ENCODE measurements at regions not wholly inside any gene's neighbourhood (a gene's known extent, or its start where the extent isn't known, plus 50 kb on each side); places are given as distances from the start of the nearest gene placed in this dataset.

DNA sequence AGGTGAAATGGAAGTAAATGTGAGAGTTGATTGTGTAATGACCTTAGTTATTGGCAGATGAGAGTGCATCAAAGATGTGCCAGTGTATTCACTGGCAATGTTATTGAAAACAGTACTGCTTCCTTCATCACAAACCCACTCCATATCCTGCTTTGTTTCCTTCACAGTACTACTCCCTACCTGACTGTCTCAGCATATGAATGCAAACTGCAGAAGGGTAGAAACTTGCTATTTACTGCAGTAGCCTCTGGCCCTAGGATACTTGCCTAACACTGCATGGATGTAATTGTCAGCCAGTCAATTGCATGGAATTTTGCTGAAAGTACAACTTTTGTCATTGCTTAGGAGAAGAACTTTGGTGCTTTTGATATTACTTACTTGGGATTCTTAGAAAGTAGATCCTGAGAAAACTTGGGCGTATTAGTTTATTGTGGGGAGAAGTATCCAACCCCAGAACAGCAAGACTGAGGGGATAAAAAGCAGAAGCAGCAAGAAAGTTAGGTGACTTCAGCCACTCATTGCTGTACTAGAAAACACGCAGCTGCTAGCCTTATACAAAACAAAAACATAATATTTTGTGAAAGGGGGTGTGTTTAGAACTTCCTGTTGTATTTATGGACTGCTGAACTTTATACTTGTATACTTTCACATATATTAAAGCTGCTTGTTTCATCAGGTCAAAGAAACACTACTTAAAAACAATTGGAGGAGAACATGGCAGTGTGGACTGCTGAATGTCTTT lies 219.0 kb downstream of the CCNG2 start:
- no peak for DNase-seq

DNA sequence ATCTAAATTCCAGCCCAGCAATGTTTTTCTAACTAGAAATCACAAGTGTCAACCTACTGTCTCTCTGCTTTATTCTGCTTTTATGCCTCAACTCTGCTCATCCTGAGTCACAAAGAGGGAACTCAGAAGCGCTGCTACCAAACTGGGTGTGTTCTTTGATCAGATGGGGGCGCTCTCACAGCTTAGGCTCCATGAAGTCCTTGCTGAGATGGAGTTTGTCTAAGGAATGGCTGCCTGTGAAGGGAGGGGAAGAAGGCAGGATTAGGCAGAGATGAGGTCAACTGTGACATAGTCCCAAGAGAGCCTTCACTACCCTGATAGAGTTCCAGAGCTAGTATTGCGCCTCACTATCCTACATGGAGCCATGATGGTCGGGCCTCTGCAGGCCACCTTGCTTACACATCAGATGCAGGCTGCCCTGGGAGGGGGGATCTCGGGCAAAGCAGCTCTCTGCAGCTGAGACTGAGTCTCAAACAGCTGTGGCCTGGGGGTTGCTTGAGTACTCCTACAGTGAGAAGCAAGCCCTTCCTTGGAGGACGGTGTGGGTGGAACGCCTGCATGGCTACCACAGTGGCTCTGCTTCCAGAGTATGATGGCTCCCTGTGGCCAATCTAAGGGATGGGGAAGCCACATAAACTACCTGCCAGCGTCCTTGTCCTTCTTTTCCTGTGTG lies 219.9 kb downstream of the CCNG2 start:
- DNase-seq, result no peak

DNA sequence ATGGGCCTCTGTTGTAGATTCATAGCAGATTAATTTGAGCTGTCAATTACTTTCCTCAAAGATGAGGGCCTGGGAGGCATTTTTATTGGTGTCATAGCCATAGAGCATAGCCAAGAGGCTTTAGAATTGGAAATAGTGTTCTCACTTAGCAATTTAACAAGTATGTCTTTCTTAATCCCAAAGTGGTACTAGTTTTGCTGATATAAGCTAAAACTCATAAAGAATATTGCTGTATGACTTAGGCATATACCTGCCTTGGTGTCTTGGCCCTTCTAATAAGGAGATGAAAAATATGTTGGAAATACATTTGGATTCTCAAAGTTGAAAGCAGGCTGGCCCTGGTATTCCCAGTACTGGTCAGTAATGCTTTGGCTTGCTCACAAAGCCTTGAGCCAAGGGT lies 221.5 kb upstream of the CXCL13 start:
- no peak for DNase-seq

GRCh38 chr4:77385124-77385969 lies 220.3 kb upstream of the CXCL13 start:
- peak; percentile 9 for DNase-seq

DNA sequence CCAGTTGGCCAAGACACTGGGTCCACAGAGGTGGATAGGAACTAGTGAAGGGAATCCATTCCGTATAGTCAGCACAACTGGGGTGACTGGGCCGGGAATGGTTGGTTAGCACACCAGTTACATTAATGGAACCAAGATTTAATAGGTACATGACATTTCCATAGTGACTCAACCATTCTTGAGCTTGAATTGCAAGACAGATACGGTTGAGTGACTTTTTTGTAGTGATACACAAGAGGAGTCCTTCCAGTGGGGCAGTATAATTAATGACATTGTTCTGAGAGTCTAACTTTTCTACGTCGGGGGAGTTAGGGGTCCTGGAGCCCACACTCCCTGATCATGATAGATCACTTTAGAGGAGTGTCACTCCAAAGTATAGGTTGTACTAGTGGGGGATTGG lies 211.6 kb upstream of the CXCL13 start:
- no peak for DNase-seq

GRCh38 chr4:77395481-77395880 lies 210.1 kb upstream of the CXCL13 start:
- no peak for DNase-seq

DNA sequence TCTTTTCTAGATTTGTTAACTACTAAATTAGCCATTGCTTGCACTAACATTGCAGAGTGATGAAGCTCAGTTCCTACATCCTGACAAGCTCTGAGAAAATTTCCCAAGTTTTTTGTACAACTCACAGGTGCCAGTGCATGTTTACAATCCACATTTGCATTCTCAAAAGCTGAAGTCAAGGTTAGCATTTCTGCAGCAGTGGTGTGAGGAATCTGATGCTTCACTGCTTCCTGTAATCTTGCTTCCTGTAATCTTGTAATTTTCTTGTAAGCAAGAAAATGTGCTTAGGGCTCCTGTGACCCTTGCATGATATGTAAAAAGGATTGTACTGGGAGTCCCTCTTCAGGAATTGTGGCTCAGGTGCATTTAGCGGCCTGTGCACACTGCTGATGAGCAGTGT lies 207.4 kb upstream of the CXCL13 start:
- DNase-seq, result no peak

GRCh38 chr4:77399831-77400230 lies 205.8 kb upstream of the CXCL13 start:
- DNase-seq, result no peak

DNA sequence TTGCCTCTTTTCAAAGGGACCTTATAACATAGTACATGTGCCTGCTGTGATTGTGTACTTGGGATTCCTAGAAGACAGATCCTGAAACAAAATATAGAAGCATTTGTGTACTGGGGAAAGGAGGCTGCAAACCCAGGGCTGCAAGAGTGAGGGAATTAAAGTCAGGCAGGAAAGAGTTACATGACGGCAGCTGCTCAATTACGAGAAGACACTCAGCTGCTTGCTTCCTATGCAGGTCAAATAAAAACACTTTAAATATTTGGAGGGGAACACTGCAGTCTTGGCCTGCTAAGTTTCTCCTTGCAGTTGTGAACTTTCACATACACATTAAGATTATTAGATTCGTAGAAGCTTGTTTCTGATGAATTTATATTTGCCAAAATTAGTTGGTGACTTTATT lies 191.9 kb upstream of the CXCL13 start:
- DNase-seq, result no peak

DNA sequence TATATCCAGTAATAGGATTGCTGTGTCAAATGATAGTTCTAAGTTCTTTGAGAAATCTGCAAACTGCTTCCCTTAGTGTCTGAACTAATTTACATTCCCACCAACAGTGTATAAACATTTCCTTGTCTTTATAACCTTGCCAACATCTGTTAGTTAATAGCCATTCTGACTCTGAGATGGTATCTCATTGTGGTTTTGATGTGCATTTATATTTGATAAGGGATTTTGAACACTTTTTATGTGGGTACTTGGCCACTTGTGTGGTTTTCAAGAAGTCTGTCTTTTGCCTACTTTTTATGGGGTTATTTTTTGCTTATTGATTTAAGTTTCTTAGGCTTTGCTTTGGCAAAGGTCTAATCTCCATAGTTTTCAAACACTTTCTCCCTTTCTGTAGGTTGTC lies 189.9 kb upstream of the CXCL13 start:
- no peak for DNase-seq

GRCh38 chr4:77418333-77418732 lies 187.3 kb upstream of the CXCL13 start:
- no peak for DNase-seq

- no peak for DNase-seq
Observed at GRCh38 chr4:77430847-77431246, 174.8 kb upstream of the CXCL13 start.

DNA sequence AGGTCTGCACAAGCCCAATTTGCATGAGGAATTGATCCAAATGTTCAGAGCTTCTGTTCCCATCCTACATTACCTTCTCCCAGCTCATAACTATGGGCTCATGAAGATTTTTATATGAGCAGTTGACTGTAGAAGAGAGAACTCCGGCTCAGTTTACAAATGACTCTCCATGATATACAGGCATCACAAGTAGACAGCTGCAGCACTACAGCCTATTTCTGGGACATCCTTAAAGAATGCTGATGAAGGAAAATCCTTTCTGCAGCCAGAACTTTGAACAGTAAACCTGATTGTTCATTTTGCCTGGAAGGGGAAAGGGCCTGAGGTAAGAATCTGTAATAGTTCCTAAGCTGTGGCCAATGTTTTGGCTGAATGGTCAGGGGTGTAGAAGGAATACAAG lies 174.1 kb upstream of the CXCL13 start:
- no peak for DNase-seq

- no peak for DNase-seq
Observed at GRCh38 chr4:77432717-77433417, 172.8 kb upstream of the CXCL13 start.

DNA sequence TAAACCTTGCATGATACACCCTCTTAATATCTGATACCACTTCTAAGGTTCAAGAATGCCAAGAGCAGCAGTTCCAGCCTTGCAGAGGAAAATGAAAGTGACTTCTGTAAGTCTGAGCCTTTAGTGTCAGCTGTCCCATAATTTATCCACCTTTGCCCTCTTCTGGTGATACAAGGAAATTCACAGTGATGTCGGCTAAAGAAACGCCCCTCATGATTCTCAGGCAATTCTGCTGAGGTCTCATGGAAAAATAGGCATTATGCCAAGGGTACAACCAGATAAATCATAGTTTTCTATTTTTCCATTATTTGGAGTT lies 172.2 kb upstream of the CXCL13 start:
- no peak for DNase-seq

DNA sequence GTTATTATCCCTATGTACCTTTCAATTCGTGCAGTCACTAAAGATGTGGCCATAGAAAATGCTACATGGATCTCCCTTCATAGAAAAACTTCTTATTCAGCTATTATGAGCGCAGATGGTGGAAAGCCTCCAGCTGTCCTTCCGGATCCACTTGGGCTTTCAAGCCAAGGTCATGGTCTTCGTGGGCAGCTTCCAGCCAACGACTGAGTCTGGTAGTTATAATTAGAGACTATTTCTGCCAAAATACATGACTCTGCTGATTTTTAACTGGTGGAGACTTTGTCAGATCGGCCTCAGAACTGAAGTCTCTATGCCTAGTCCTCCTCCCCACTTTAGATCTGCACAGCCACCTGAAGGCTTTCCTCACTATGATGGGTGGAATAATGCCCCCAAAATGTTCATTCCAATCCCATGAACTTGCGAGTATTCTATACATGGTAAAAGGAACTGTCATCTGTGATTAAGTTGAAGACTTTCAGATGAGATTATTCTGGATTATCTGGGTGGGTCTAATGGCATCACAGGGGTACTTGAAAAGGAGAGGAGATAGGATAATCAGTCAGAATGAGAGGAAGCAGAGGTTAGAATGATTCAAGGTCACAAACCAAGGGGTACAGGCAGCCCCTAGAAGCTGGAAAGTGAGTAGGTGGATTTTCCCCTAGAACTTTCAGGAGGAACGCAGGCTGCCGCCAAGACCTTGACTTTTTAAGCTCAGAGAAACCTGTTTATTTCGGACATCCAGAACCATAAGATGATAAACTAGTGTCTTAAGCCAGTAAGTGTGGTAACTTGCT lies 171.1 kb upstream of the CXCL13 start:
- DNase-seq, result no peak

DNA sequence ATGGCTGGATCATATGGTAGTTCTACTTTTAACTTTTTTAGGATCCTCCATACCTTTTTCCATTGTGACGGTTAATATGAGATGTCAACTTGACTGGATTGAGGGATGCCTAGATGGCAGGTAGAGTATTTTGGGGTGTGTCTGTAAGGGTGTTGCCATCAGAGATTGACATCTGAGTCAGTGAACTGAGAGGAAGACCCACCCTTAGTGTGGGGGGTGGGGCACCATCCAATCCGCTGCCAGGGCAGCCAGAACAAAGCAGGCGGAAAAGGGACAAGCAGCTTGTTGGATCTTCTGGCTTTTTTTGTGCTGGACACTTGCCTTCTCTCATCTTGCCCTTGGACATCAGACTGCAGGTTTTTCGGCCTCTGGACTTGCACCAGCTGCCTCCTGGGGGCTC lies 168.5 kb upstream of the CXCL13 start:
- no peak for DNase-seq

DNA sequence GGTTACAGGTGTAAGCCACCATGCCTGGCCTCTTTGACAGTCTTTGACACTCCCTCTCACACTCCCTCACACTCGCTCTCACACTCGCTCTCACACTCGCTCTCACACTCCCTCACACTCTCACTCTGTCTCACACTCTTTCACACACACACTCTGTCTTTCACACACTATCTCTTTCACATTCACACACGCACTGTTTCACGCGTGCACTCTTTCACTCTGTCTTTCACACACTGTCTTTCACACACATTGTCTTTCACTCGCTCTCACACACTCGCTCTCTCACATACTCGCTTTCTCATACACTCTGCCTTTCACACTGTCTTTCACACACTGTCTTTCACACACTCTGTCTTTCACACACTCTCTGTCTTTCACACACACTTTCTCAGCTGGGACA lies 167.1 kb upstream of the CXCL13 start:
- no peak for DNase-seq

DNA sequence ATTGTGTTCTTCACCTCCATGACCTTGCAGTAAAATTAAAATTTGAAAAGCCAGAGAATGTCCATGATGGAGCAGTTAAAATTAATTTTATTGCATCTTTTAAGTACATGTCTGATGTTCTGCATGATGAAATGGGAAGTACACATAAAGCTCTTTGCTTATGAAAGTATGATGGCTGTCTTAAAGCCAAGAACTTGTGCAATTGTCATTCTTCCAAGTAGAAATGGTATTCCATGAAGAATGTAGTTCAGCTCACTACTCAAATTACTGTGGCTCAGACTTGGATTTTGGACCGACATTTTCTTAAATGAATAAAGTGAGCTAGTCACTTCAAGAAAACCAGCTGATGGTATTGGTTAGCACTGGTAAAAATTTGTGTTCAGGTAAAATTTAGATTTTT lies 161.7 kb upstream of the CXCL13 start:
- no peak for DNase-seq

DNA sequence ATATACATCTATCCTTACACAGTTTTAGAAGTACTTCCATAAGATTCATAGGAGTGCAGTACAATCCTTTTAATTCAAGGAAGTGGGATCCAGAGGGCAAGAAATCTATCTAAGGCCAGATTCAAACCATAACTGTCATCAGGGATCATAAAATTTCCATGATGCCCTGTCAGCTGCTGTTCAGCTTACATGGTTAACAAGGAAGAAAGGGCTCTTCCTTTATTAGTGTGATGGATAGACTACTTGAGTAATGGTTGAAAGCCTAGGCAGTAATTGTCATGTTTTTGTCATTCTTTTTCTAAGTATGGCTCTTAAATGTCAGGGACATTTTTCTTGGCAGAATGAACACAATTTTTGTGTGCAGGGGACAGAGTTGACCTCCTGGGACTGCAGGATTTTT lies 159.8 kb upstream of the CXCL13 start:
- DNase-seq, result no peak

DNA sequence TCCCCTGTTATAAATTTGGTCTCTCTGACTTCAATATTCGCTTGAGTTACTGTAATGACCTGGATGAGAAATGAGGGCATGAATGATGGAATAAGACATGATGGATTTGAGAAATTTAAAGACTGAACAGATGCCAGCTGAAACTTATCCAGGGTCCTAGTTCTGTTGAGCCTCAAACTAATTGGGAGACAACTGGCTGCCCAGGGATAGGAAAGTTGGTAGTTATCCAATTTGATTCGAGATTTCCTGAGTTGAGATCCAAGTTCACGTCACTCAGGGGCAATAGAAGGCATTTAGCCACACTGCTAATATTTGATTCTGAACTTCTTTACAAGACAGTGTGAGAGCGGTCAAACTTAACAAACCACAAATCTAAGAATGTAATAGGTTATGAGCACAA lies 159.0 kb upstream of the CXCL13 start:
- no peak for DNase-seq

DNA sequence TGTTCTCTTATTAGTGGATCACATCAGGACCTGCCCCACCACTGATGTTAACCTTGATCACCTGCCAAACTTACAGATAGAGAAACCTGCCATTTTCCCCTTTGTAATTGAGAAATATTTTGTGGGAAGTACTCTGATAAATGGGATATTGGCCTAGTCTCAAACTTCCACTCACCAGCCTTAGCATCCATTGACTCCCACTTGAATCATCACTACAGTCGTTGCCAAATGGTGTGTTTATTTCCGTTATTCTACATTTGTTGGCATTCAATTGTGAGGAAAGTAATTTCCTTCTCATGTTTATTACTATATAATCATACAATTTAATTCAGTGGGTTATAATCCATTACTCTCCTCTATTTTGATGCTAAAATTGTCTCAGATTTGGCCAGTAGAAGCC lies 156.4 kb upstream of the CXCL13 start:
- no peak for DNase-seq

GRCh38 chr4:77450006-77450405 lies 155.6 kb upstream of the CXCL13 start:
- no peak for DNase-seq

Measured in activated T-cell treated with anti-CD3 and anti-CD28 coated beads for 4 hours (primary cell).